MM.1S (cell line): ENCODE measurements at regions not wholly inside any gene's neighbourhood (a gene's known extent, or its start where the extent isn't known, plus 50 kb on each side); places are given as distances from the start of the nearest gene placed in this dataset.

ENCODE experiments used
- CTCF ChIP-seq: fragments of 300-600 bp; sonication (generic); IDR thresholded peaks from 2 replicates; pipeline ENCODE4 v1.5.1; 2016; ENCODE audit warnings: antibody characterized with exemption, low read length, mixed read lengths
- EZH2 ChIP-seq: fragments of 300-600 bp; sonication (generic); optimal IDR thresholded peaks from 2 replicates; pipeline ENCODE3; 2017; ENCODE audit warnings: low read depth, mild to moderate bottlenecking, antibody characterized with exemption, low read length, mixed read lengths

GRCh38 chr2:155350783-155351580 is 652.5 kb downstream of the KCNJ3 start:
- TF ChIP-seq CTCF (no peak), EZH2 (no peak)
